H1 (cell line): ENCODE measurements at regions not wholly inside any gene's neighbourhood (a gene's known extent, or its start where the extent isn't known, plus 50 kb on each side); places are given as distances from the start of the nearest gene placed in this dataset.

ENCODE experiments used
- CTCF ChIA-PET: fragments of 300-600 bp; sonication (Branson Sonifier 250); formaldehyde crosslinking; loops from one replicate; lab custom pipeline; 2021; ENCODE audit not compliant: partially characterized antibody; lab: Charles Lee
- POLR2A ChIA-PET: fragments of 300-600 bp; sonication (Branson Sonifier 250); formaldehyde crosslinking; loops from one replicate; lab custom pipeline; 2021; ENCODE audit warnings: inconsistent platforms; ENCODE audit not compliant: partially characterized antibody; lab: Charles Lee
- DNase-seq, 2 experiments: peaks; one replicate each; pipeline versions ENCODE4 v3.0.0 to v3.0.0-alpha.2; 2010 to 2022; ENCODE audit warnings: low spot score in 2 of 2, low read depth in 1 of 2, mixed read lengths in 1 of 2
- FAIRE-seq: peaks from 2 replicates; lab custom pipeline; 2011; peaks lifted over from hg19 to GRCh38; lab: Jason Lieb, UNC
- H2AFZ ChIP-seq: 2 replicates; pipeline ENCODE4 v1.8.1; 2012; ENCODE audit warnings: low read length, inconsistent platforms
- H2AK5ac ChIP-seq: 2 replicates; pipeline ENCODE4 v1.6.1; 2013; ENCODE audit warnings: low read depth, low read length
- H2BK120ac ChIP-seq: replicated peaks from 2 replicates; pipeline ENCODE3; 2013; ENCODE audit warnings: low read depth, low read length, inconsistent platforms
- H2BK12ac ChIP-seq: 2 replicates; pipeline ENCODE4 v1.6.1; 2013; ENCODE audit warnings: low read depth, low read length
- H2BK15ac ChIP-seq: 2 replicates; pipeline ENCODE4 v1.6.1; 2013; ENCODE audit warnings: low read length
- H2BK20ac ChIP-seq: 2 replicates; pipeline ENCODE4 v1.6.1; 2013; ENCODE audit warnings: low read length
- H2BK5ac ChIP-seq: 2 replicates; pipeline ENCODE4 v1.6.1; 2013; ENCODE audit warnings: low read depth, low read length
- H3K14ac ChIP-seq: 2 replicates; pipeline ENCODE4 v1.6.1; 2013; ENCODE audit warnings: inconsistent platforms; ENCODE audit not compliant: insufficient read length
- H3K18ac ChIP-seq: 2 replicates; pipeline ENCODE4 v1.6.1; 2013; ENCODE audit warnings: low read length; ENCODE audit errors: extremely low read depth
- H3K23ac ChIP-seq: 2 replicates; pipeline ENCODE4 v1.6.1; 2013; ENCODE audit warnings: inconsistent platforms; ENCODE audit not compliant: insufficient read length
- H3K23me2 ChIP-seq: 2 replicates; pipeline ENCODE4 v1.6.1; 2013; ENCODE audit warnings: low read depth, low read length
- H3K27ac ChIP-seq: 2 replicates; pipeline ENCODE4 v1.6.1; 2011; ENCODE audit warnings: low read depth, low read length, inconsistent platforms
- H3K27me3 ChIP-seq, 4 experiments: replicated peaks in 1 of 4; 1 replicate in 1 of 4; 2 replicates in 3 of 4; pipeline versions ENCODE4 v1.6.1 to v1.8.1; 2011 to 2013; ENCODE audit warnings: low read length in 3 of 4, mild to moderate bottlenecking in 3 of 4, inconsistent platforms in 2 of 4, mixed read lengths in 2 of 4, moderate library complexity in 1 of 4; ENCODE audit not compliant: control insufficient read depth in 3 of 4, insufficient read depth in 3 of 4; ENCODE audit errors: extremely low read depth in 1 of 4
- H3K36me3 ChIP-seq, 4 experiments: 2 replicates each; pipeline versions ENCODE4 v1.6.1 to v1.8.1; 2011 to 2013; ENCODE audit warnings: mild to moderate bottlenecking in 4 of 4, low read length in 3 of 4, moderate library complexity in 2 of 4, control low read depth in 1 of 4, inconsistent platforms in 1 of 4; ENCODE audit not compliant: insufficient read depth in 4 of 4, control insufficient read depth in 2 of 4
- H3K4ac ChIP-seq: replicated peaks from 2 replicates; pipeline ENCODE3; 2013; ENCODE audit warnings: low read length, low read depth, mixed read lengths, inconsistent platforms; ENCODE audit not compliant: insufficient read length
- H3K4me1 ChIP-seq, 4 experiments: replicated peaks in 1 of 4; 1 replicate in 1 of 4; 2 replicates in 3 of 4; pipeline versions ENCODE4 v1.6.1 to v1.8.1; 2011 to 2013; ENCODE audit warnings: low read length in 3 of 4, inconsistent platforms in 2 of 4, mixed read lengths in 1 of 4; ENCODE audit not compliant: insufficient read depth in 4 of 4, control insufficient read depth in 3 of 4
- H3K4me2 ChIP-seq, 2 experiments: 2 replicates each; pipeline versions ENCODE4 v1.6.1 to v1.8.1; 2011 to 2013; ENCODE audit warnings: low read depth in 2 of 2, low read length in 2 of 2, control low read depth in 1 of 2, inconsistent platforms in 1 of 2, mild to moderate bottlenecking in 1 of 2; ENCODE audit not compliant: insufficient read depth in 1 of 2
- H3K4me3 ChIP-seq, 4 experiments: fragments of 200-600, 300-600 bp in 1 of 4; sonication (generic), shearing (Covaris generic), sonication (Bioruptor Twin) in 1 of 4; 2 replicates each; pipeline versions ENCODE4 v1.5.1 to v1.8.1; 2011 to 2016; ENCODE audit warnings: low read length in 4 of 4, low read depth in 3 of 4, control low read depth in 2 of 4, inconsistent platforms in 2 of 4, mild to moderate bottlenecking in 2 of 4, mixed read lengths in 1 of 4, moderate library complexity in 1 of 4; ENCODE audit not compliant: insufficient read depth in 2 of 4; ENCODE audit errors: extremely low read depth in 1 of 4
- H3K56ac ChIP-seq: replicated peaks from 2 replicates; pipeline ENCODE3; 2013; ENCODE audit warnings: low read depth, mild to moderate bottlenecking, mixed read lengths, low read length, inconsistent platforms; ENCODE audit not compliant: insufficient read length
- H3K79me1 ChIP-seq: 2 replicates; pipeline ENCODE4 v1.6.1; 2013; ENCODE audit warnings: low read depth, low read length, control low read depth
- H3K79me2 ChIP-seq, 2 experiments: 2 replicates each; pipeline versions ENCODE4 v1.6.1 to v1.8.1; 2012 to 2013; ENCODE audit warnings: low read length in 2 of 2, mild to moderate bottlenecking in 2 of 2, inconsistent platforms in 1 of 2; ENCODE audit not compliant: insufficient read depth in 2 of 2, control insufficient read depth in 1 of 2
- H3K9ac ChIP-seq, 4 experiments: replicated peaks in 1 of 4; 1 replicate in 1 of 4; 2 replicates in 3 of 4; pipeline versions ENCODE4 v1.6.1 to v1.8.1; 2011 to 2013; ENCODE audit warnings: low read depth in 3 of 4, low read length in 3 of 4, control low read depth in 2 of 4, mild to moderate bottlenecking in 2 of 4, moderate library complexity in 2 of 4, inconsistent platforms in 1 of 4; ENCODE audit errors: extremely low read depth in 1 of 4
- H3K9me3 ChIP-seq, 2 experiments: 2 replicates each; pipeline versions ENCODE4 v1.6.1 to v1.8.1; 2012 to 2013; ENCODE audit warnings: mild to moderate bottlenecking in 2 of 2, moderate library complexity in 2 of 2, control low read depth in 1 of 2, inconsistent platforms in 1 of 2, low read depth in 1 of 2, low read length in 1 of 2, mixed read lengths in 1 of 2; ENCODE audit not compliant: insufficient read depth in 2 of 2
- H4K20me1 ChIP-seq, 2 experiments: replicated peaks in 1 of 2; 2 replicates each; pipeline versions ENCODE3 to v1.8.1; 2011 to 2013; ENCODE audit warnings: inconsistent platforms in 2 of 2, low read length in 2 of 2, mild to moderate bottlenecking in 1 of 2; ENCODE audit not compliant: insufficient read depth in 2 of 2, control insufficient read depth in 1 of 2
- H4K5ac ChIP-seq: 2 replicates; pipeline ENCODE4 v1.6.1; 2013; ENCODE audit warnings: low read length, low read depth, mixed read lengths, inconsistent platforms; ENCODE audit not compliant: insufficient read length
- H4K8ac ChIP-seq: 2 replicates; pipeline ENCODE4 v1.8.0; 2013; ENCODE audit warnings: mild to moderate bottlenecking, moderate library complexity, low read length, inconsistent platforms; ENCODE audit not compliant: insufficient read depth; ENCODE audit errors: extremely low read depth
- H4K91ac ChIP-seq: replicated peaks from 2 replicates; pipeline ENCODE3; 2013; ENCODE audit warnings: low read length, mixed read lengths, inconsistent platforms; ENCODE audit not compliant: insufficient read length
- BACH1 ChIP-seq: IDR thresholded peaks from 2 replicates; pipeline ENCODE4 v1.6.1; 2012; ENCODE audit warnings: low read length, improper control_type of control experiment
- CTCF ChIP-seq, 3 experiments: IDR thresholded peaks; 1 replicate in 2 of 3; 2 replicates in 1 of 3; pipeline versions ENCODE4 v1.5.1 to v1.6.1; 2011; ENCODE audit warnings: low read length in 3 of 3, mild to moderate bottlenecking in 3 of 3, inconsistent platforms in 2 of 3, low read depth in 1 of 3, moderate library complexity in 1 of 3; ENCODE audit not compliant: insufficient read depth in 1 of 3; ENCODE audit errors: control extremely low read depth in 1 of 3
- HDAC6 ChIP-seq: IDR thresholded peaks from one replicate; pipeline ENCODE4 v1.7.1; 2012; ENCODE audit warnings: low read depth, mild to moderate bottlenecking, inconsistent platforms, low read length, moderate library complexity
- KDM1A ChIP-seq: fragments of 200-600, 300-600 bp; sonication (generic); IDR thresholded peaks from 2 replicates; pipeline ENCODE4 v1.7.1; 2016; ENCODE audit warnings: mild to moderate bottlenecking, low read length, borderline replicate concordance
- RAD21 ChIP-seq, 2 experiments: IDR thresholded peaks in 1 of 2; conservative IDR thresholded peaks in 1 of 2; 2 replicates each; pipeline ENCODE4 v1.6.1; 2011; ENCODE audit warnings: low read depth in 2 of 2, low read length in 2 of 2, improper control_type of control experiment in 1 of 2, inconsistent platforms in 1 of 2, mild to moderate bottlenecking in 1 of 2, moderate library complexity in 1 of 2
- SAP30 ChIP-seq: fragments of 300-600 bp; sonication (generic); IDR thresholded peaks from 2 replicates; pipeline ENCODE4 v1.7.1; 2012; ENCODE audit warnings: low read length, moderate library complexity, mild to moderate bottlenecking, inconsistent platforms; ENCODE audit not compliant: insufficient read depth, insufficient replicate concordance
- SIRT6 ChIP-seq: IDR thresholded peaks from one replicate; pipeline ENCODE4 v1.7.1; 2012; ENCODE audit warnings: low read length, inconsistent platforms
- SUZ12 ChIP-seq: fragments of 200-600 bp; sonication (generic); IDR thresholded peaks from 2 replicates; pipeline ENCODE4 v1.6.1; 2012; ENCODE audit warnings: mild to moderate bottlenecking, inconsistent platforms, low read length, moderate library complexity, mixed read lengths
- TCF12 ChIP-seq: IDR thresholded peaks from 2 replicates; pipeline ENCODE4 v1.6.1; 2011; ENCODE audit warnings: low read depth, mild to moderate bottlenecking, low read length
- WGBS, 2 experiments: shearing (Covaris generic) in 1 of 2; methylation state at CpG; one replicate each; pipeline versions ENCODE4 v1.1.6 to v1.1.7; 2013 to 2015; ENCODE audit warnings: low lambda C conversion rate in 2 of 2, mixed read lengths in 2 of 2, inconsistent platforms in 1 of 2, low coverage in 1 of 2, missing lambda C conversion rate in 1 of 2; ENCODE audit not compliant: insufficient replicate concordance in 2 of 2, insufficient coverage in 1 of 2, insufficient read length in 1 of 2; ENCODE audit errors: extremely low coverage in 1 of 2, missing lambda C conversion rate in 1 of 2; 5-methylcytosine and 5-hydroxymethylcytosine counted together
- TF ChIP-seq, protein P1 (sequence below): IDR thresholded peaks from 2 replicates; pipeline ENCODE4 v1.6.1; 2011; ENCODE audit warnings: low read length, improper control_type of control experiment

DNA sequence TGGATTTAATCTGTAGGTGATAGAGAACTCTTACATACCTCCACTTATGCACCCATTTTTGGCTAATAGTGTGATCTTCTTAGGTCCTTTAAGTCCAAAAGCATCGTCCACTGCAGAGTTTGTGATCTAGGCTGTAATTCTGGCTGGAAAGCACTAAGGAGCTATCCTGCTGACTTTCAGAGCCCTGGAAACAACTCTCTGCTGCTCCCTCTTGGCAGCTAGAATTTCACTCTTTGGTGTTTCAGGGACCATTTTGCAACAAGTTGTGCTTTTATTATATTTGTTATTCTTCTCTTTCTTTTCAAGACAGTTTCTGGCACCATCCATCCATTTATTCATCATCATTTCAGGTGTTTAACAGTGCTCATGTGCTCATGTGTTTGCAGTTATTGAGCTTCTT, 130.0 kb downstream of the RBM46 start:
- H2BK120ac ChIP-seq: no peak overlapping the region
- H4K20me1 ChIP-seq: no peaks in the 10 kb centered on the region
- WGBS, 2 experiments: 78% methylated on average over 1 of the region's 1 CpG; no CpG with 5 or more reads in 1 of the 2 experiments
- no peak overlapping the region for H3K4me3 ChIP-seq
- no peak overlapping the region for H2BK5ac ChIP-seq
- no peak overlapping the region for H3K9ac ChIP-seq
- H3K4me2 ChIP-seq: no peak overlapping the region
- no peak overlapping the region for H2BK15ac ChIP-seq
- no peaks in the 10 kb centered on the region for H3K23me2 ChIP-seq
- no peak overlapping the region for H3K4ac ChIP-seq
- H2BK12ac ChIP-seq: no peak overlapping the region
- no peak overlapping the region for H3K14ac ChIP-seq
- TF ChIP-seq KDM1A: no peak
- peak; percentile 55 to 67 for TF ChIP-seq RAD21 (IDR thresholded peaks at IDR 0.05 in 1 of 2, conservative IDR thresholded peaks at IDR 0.05 in 1 of 2; ENCODE audit: low read depth in 2 of 2, low read length in 2 of 2)
- TF ChIP-seq, protein P1, sequence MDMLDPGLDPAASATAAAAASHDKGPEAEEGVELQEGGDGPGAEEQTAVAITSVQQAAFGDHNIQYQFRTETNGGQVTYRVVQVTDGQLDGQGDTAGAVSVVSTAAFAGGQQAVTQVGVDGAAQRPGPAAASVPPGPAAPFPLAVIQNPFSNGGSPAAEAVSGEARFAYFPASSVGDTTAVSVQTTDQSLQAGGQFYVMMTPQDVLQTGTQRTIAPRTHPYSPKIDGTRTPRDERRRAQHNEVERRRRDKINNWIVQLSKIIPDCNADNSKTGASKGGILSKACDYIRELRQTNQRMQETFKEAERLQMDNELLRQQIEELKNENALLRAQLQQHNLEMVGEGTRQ: no peak
- TF ChIP-seq SIRT6: no peak
- peak in 2 of 3 experiments; percentile 52 to 56; a peak in 3 of 4 replicates for TF ChIP-seq CTCF (IDR thresholded peaks at IDR 0.05; ENCODE audit: control extremely low read depth in 1 of 3, insufficient read depth in 1 of 3, low read depth in 1 of 3, low read length in 3 of 3)
- TF ChIP-seq SAP30: no peak
- no peak for TF ChIP-seq HDAC6
- no peak for TF ChIP-seq BACH1
- no peak for TF ChIP-seq SUZ12
- no peak for TF ChIP-seq TCF12
- no peak overlapping the region for H3K18ac ChIP-seq
- ChIA-PET POLR2A (interaction anchor here (0.9 kb wide), 1 partner anchor 167 kb away, joined by 3 read pairs; the partner anchor contains the start of gene LRAT), CTCF (interaction anchor here (0.8 to 3.4 kb wide), 29 partner anchors 11 to 456 kb away, joined by 3 to 45 read pairs (median 4); partner anchors contain the start of gene LRAT)
- no peak overlapping the region for H4K5ac ChIP-seq
- FAIRE-seq (peak; percentile 73), DNase-seq (no peak)
- H3K27me3 ChIP-seq: no peaks in the 10 kb centered on the region
- no peaks in the 10 kb centered on the region for H3K9me3 ChIP-seq
- H2AFZ ChIP-seq: 0 out of 2 replicates have a peak overlapping the region, but pooled peaks have one; percentile 26
- no peak overlapping the region for H3K27ac ChIP-seq
- no peaks in the 10 kb centered on the region for H3K36me3 ChIP-seq
- H3K23ac ChIP-seq: no peak overlapping the region
- no peak overlapping the region for H3K56ac ChIP-seq
- H4K91ac ChIP-seq: no peak overlapping the region
- H4K8ac ChIP-seq: no peak overlapping the region
- no peaks in the 10 kb centered on the region for H3K79me2 ChIP-seq
- no peak overlapping the region for H2AK5ac ChIP-seq
- no peaks in the 10 kb centered on the region for H3K79me1 ChIP-seq
- H2BK20ac ChIP-seq: peak overlapping the region; percentile 55; the same call in 1 of the 2 replicates
- H3K4me1 ChIP-seq: peaks cover 1 to 11% (median 4%) of the 10 kb centered on the region in 4 experiments; a peak in 4 of 7 replicates
